OCI-LY7 (cell line): ENCODE measurements at regions not wholly inside any gene's neighbourhood (a gene's known extent, or its start where the extent isn't known, plus 50 kb on each side); places are given as distances from the start of the nearest gene placed in this dataset.

Experiments
- BruUV-seq: library from RNA; stranded (reverse); fragments of 400-500 nt; replicated peaks from 2 replicates; lab custom pipeline; 2021; lab: Mats Ljungman, UMichigan
- CTCF ChIA-PET: fragments of 300-600 bp; sonication (Branson Sonifier 250); formaldehyde crosslinking; loops from one replicate; lab custom pipeline; 2022; ENCODE audit warnings: antibody characterized with exemption; ENCODE audit not compliant: unreplicated experiment; lab: Charles Lee
- POLR2A ChIA-PET: fragments of 300-600 bp; sonication (Branson Sonifier 250); formaldehyde crosslinking; loops from one replicate; lab custom pipeline; 2022; ENCODE audit warnings: antibody characterized with exemption; lab: Charles Lee
- DNase-seq: peaks from one replicate; pipeline ENCODE4 v3.0.0-alpha.2; 2015; ENCODE audit warnings: low spot score
- H2AFZ ChIP-seq: fragments of 200-600 bp; sonication (generic), shearing (Covaris generic); 2 replicates; pipeline ENCODE4 v1.6.1; 2014; ENCODE audit warnings: mild to moderate bottlenecking, antibody characterized with exemption, low read length, moderate library complexity
- H3K27ac ChIP-seq: fragments of 200-600 bp; sonication (generic); 2 replicates; pipeline ENCODE4 v1.5.1; 2014; ENCODE audit warnings: mixed run types, low read depth, mild to moderate bottlenecking, moderate library complexity, low read length, inconsistent platforms; ENCODE audit not compliant: poor library complexity, severe bottlenecking
- H3K36me3 ChIP-seq: fragments of 200-600 bp; sonication (generic); 2 replicates; pipeline ENCODE4 v1.6.1; 2014; ENCODE audit warnings: mild to moderate bottlenecking, antibody characterized with exemption, low read length, moderate library complexity, mixed read lengths; ENCODE audit not compliant: insufficient read depth
- H3K4me1 ChIP-seq: fragments of 200-600 bp; sonication (generic); 2 replicates; pipeline ENCODE4 v1.5.1; 2014; ENCODE audit warnings: mild to moderate bottlenecking, low read length; ENCODE audit not compliant: insufficient read depth, poor library complexity, severe bottlenecking
- H3K4me2 ChIP-seq: fragments of 200-600 bp; sonication (generic); 2 replicates; pipeline ENCODE4 v1.6.1; 2014; ENCODE audit warnings: mild to moderate bottlenecking, low read length
- H3K4me3 ChIP-seq: fragments of 200-600 bp; sonication (generic); 2 replicates; pipeline ENCODE4 v1.5.1; 2014; ENCODE audit warnings: mild to moderate bottlenecking, low read depth, low read length; ENCODE audit not compliant: poor library complexity, severe bottlenecking
- H3K79me2 ChIP-seq: fragments of 200-600 bp; sonication (generic); 2 replicates; pipeline ENCODE4 v1.6.1; 2016; ENCODE audit warnings: low read depth, mild to moderate bottlenecking, low read length, moderate library complexity, mixed read lengths; ENCODE audit not compliant: insufficient read depth
- H3K9me2 ChIP-seq: fragments of 200-600 bp; sonication (generic); 2 replicates; pipeline ENCODE4 v1.6.1; 2016; ENCODE audit warnings: mild to moderate bottlenecking, low read length, mixed read lengths; ENCODE audit not compliant: insufficient read depth
- H3K9me3 ChIP-seq: fragments of 200-600 bp; sonication (generic); 2 replicates; pipeline ENCODE4 v1.6.1; 2014; ENCODE audit warnings: mild to moderate bottlenecking, mixed run types, low read length, mixed read lengths
- H4K20me1 ChIP-seq: fragments of 200-600 bp; sonication (generic); 2 replicates; pipeline ENCODE4 v1.6.1; 2014; ENCODE audit warnings: mild to moderate bottlenecking, antibody characterized with exemption, low read length, moderate library complexity, mixed read lengths; ENCODE audit not compliant: insufficient read depth
- EZH2phosphoT487 ChIP-seq: fragments of 200-600 bp; sonication (generic); IDR thresholded peaks from 2 replicates; pipeline ENCODE4 v1.6.1; 2018; ENCODE audit warnings: low read depth, borderline replicate concordance, mild to moderate bottlenecking, mixed run types, antibody characterized with exemption, low read length, moderate library complexity, mixed read lengths
- intact Hi-C: fragments of 100-400 bp; cut with micrococcal nuclease; formaldehyde crosslinking; loops from one replicate; pipeline ENCODE4 v1.10.0; 2022; ENCODE audit not compliant: unreplicated experiment
- TF ChIP-seq, protein P1 (sequence below): fragments of 200-600 bp; sonication (generic); conservative IDR thresholded peaks from 2 replicates; pipeline ENCODE4 v1.5.1; 2014; ENCODE audit warnings: mild to moderate bottlenecking, antibody characterized with exemption, low read length, moderate library complexity, mixed read lengths

DNA sequence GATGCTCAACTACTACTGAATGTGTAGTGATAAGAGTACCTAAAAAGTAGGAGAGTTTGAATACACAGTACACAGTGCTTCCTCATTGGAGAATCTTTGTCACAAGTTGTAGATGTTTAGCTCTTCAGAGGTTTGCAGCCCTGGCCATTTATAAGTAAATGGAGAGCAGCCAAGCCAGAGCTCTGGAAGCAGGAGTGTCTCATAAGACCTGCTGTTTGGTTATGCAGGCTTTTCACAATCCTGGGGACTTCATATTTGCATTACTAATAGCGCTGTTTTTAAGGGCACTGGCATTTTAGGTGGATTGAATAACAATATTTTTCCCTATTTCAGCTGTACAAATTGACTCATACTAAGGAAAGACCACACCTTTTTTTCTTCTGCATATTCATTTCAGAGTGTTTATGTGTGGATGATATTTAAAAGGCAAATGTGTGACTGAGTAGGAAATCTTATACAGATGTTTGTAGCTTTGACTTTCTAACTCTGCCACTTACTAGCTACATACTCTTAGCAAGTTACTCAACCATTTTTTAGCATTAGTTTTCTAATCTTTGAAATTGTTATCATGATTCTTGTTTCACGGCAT lies 730.5 kb upstream of the MAP3K7 start:
- H3K36me3 ChIP-seq: no peaks in the 10 kb centered on the region
- CTCF ChIA-PET: no interaction called here

DNA sequence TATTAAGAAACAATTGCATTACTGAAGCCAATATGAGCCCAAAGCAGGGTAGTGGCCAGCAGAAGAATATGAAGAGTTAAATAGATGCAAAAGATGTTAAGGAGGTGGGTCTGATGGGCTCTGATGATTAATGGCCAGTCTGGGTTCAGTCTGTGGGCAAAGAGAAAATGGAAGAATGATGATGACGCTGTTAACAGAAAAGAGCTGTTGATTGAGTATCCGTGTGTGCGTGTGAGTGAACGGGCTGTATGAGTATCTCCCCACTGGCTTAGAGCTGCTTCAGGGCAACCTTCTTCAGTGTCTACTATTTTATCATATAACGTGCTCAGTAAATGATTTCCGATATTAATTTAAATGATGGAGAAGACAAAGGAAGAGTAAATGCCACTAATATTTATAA lies 723.3 kb upstream of the MAP3K7 start:
- ChIA-PET POLR2A (no interaction called here), CTCF (no interaction called here)
- Histone ChIP-seq H3K9me2 (no peaks in the 10 kb centered on the region), H3K36me3 (no peaks in the 10 kb centered on the region), H3K9me3 (no peaks in the 10 kb centered on the region), H3K4me3 (no peak overlapping the region), H2AFZ (no peak overlapping the region), H3K27ac (no peak overlapping the region), H3K4me1 (no peaks in the 10 kb centered on the region), H4K20me1 (no peaks in the 10 kb centered on the region), H3K4me2 (no peak overlapping the region), H3K79me2 (no peaks in the 10 kb centered on the region)
- DNase-seq: no peak
- no peak for TF ChIP-seq EZH2phosphoT487
- TF ChIP-seq, protein P1, sequence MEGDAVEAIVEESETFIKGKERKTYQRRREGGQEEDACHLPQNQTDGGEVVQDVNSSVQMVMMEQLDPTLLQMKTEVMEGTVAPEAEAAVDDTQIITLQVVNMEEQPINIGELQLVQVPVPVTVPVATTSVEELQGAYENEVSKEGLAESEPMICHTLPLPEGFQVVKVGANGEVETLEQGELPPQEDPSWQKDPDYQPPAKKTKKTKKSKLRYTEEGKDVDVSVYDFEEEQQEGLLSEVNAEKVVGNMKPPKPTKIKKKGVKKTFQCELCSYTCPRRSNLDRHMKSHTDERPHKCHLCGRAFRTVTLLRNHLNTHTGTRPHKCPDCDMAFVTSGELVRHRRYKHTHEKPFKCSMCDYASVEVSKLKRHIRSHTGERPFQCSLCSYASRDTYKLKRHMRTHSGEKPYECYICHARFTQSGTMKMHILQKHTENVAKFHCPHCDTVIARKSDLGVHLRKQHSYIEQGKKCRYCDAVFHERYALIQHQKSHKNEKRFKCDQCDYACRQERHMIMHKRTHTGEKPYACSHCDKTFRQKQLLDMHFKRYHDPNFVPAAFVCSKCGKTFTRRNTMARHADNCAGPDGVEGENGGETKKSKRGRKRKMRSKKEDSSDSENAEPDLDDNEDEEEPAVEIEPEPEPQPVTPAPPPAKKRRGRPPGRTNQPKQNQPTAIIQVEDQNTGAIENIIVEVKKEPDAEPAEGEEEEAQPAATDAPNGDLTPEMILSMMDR: no peak
- no TSS peak for BruUV-seq
- intact Hi-C loops: no loop called here

More for the DNA sequence above, 730.5 kb upstream of the MAP3K7 start:
- Histone ChIP-seq H3K4me3 (no peak overlapping the region), H3K9me3 (no peaks in the 10 kb centered on the region), H2AFZ (no peak overlapping the region), H3K4me1 (no peaks in the 10 kb centered on the region), H3K79me2 (no peaks in the 10 kb centered on the region), H3K27ac (no peak overlapping the region), H3K4me2 (no peak overlapping the region), H3K9me2 (no peaks in the 10 kb centered on the region), H4K20me1 (no peaks in the 10 kb centered on the region)
- POLR2A ChIA-PET: no interaction called here
- no peak for TF ChIP-seq EZH2phosphoT487
- TF ChIP-seq, protein P1: no peak
- no peak for DNase-seq
- no TSS peak for BruUV-seq
- intact Hi-C loops: no loop called here

DNA sequence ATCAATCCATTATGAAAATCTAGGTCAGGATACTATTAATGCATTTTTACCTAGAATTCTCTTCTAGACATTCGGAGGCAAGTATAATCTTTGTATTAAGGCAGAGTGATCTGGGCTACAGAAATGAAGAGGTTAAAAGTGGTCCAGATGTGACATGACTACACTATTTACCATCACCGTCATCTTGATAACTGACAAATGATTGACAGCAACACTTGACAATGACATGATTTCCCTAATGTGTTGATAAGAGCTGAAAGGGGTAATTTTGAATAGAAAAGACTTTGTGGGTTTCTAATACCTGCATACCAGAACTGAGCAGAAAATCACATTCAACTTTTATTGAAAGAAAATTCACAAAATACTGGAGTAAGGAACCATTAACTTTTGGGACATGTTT lies 718.9 kb upstream of the MAP3K7 start:
- Histone ChIP-seq H3K4me3 (no peak overlapping the region), H3K9me2 (no peaks in the 10 kb centered on the region), H2AFZ (no peak overlapping the region), H3K36me3 (no peaks in the 10 kb centered on the region), H3K4me2 (no peak overlapping the region), H4K20me1 (no peaks in the 10 kb centered on the region), H3K4me1 (no peaks in the 10 kb centered on the region), H3K79me2 (no peaks in the 10 kb centered on the region), H3K27ac (no peak overlapping the region), H3K9me3 (no peaks in the 10 kb centered on the region)
- TF ChIP-seq, protein P1: no peak
- TF ChIP-seq EZH2phosphoT487: no peak
- DNase-seq: no peak
- ChIA-PET CTCF (no interaction called here), POLR2A (no interaction called here)
- BruUV-seq: no TSS peak
- intact Hi-C loops: no loop called here
